ENCODE measurements at regions not wholly inside any gene's neighbourhood (a gene's known extent, or its start where the extent isn't known, plus 50 kb on each side); places are given as distances from the start of the nearest gene placed in this dataset.

DNA sequence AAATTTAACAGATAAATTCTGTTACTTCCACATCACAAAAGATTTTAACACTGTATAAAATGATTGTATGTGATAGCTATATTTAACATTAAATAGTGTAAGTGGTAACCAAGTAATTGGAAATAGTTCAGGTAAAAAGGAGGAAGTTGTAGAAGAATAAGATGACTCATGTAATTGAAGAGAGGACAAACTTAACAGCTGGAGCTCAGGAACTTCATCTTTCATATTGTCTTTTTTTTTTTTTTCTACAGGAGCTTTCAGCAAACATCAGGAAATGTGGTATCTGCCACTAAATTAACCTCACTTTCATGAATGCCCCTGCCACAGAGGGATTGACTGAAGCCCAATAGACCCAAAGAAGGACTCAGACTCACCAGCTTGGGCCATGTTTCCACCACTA lies 188.4 kb upstream of the VEGFC start:
- TF ChIP-seq FOXP2 (optimal IDR thresholded peaks at IDR 0.05; ENCODE audit: control extremely low read depth, extremely low read length, insufficient read depth) (no peak), POLR2AphosphoS5 (IDR thresholded peaks at IDR 0.05; ENCODE audit: borderline replicate concordance, low read depth, low read length) (no peak), EZH2 (IDR thresholded peaks at IDR 0.05) (no peak)
